ENCODE measurements at regions not wholly inside any gene's neighbourhood (a gene's known extent, or its start where the extent isn't known, plus 50 kb on each side); places are given as distances from the start of the nearest gene placed in this dataset.

DNA sequence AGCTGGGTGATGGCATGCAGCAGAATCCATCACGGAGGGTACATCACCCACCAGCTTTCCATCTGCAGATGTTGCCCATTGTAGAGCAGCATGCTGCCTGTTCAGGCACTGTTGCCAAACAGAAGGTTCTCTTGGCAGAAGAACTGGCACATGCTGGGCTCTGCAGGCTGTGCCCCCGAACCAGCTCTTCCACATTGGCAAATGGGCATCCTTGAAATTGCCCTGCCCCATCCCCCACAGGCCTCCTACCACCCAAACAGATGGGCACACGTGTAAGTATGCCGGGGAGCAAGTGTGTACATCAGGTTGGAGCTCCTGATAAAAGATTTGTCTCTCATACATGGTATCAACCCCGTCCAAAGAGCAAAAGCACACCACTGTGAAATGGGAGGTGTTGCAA is 220.3 kb upstream of the TAS2R1 start:
- FAIRE-seq (no peak), DNase-seq (ENCODE audit: low read depth, low spot score) (no peak)
- TF ChIP-seq, protein P1, sequence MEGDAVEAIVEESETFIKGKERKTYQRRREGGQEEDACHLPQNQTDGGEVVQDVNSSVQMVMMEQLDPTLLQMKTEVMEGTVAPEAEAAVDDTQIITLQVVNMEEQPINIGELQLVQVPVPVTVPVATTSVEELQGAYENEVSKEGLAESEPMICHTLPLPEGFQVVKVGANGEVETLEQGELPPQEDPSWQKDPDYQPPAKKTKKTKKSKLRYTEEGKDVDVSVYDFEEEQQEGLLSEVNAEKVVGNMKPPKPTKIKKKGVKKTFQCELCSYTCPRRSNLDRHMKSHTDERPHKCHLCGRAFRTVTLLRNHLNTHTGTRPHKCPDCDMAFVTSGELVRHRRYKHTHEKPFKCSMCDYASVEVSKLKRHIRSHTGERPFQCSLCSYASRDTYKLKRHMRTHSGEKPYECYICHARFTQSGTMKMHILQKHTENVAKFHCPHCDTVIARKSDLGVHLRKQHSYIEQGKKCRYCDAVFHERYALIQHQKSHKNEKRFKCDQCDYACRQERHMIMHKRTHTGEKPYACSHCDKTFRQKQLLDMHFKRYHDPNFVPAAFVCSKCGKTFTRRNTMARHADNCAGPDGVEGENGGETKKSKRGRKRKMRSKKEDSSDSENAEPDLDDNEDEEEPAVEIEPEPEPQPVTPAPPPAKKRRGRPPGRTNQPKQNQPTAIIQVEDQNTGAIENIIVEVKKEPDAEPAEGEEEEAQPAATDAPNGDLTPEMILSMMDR (optimal IDR thresholded peaks at IDR 0.05 in 1 of 3, IDR thresholded peaks at IDR 0.05 in 1 of 3, conservative IDR thresholded peaks at IDR 0.05 in 1 of 3; ENCODE audit: extremely low read depth in 1 of 3, insufficient read depth in 2 of 3, low read length in 3 of 3), result no peak
- TF ChIP-seq EZH2 (IDR thresholded peaks at IDR 0.05; ENCODE audit: low read length), result no peak
- Histone ChIP-seq H3K36me3 (ENCODE audit: control insufficient read depth in 2 of 2, extremely low read depth in 1 of 2, insufficient read depth in 2 of 2, low read length in 2 of 2) (no peaks in the 10 kb centered on the region), H3K79me2 (ENCODE audit: control insufficient read depth, insufficient read depth, low read length) (no peaks in the 10 kb centered on the region), H3K4me3 (ENCODE audit: control insufficient read depth in 2 of 3, extremely low read depth in 1 of 3, insufficient read depth in 2 of 3, low read depth in 1 of 3, low read length in 3 of 3) (no peak overlapping the region), H4K20me1 (ENCODE audit: control insufficient read depth, extremely low read depth, insufficient read depth, low read length) (no peaks in the 10 kb centered on the region), H3K27ac (ENCODE audit: control insufficient read depth, insufficient read depth, low read length) (no peak overlapping the region), H3K9me3 (ENCODE audit: control insufficient read depth, low read depth, low read length) (no peaks in the 10 kb centered on the region), H3K9ac (ENCODE audit: control insufficient read depth, extremely low read depth, insufficient read depth, low read length) (no peak overlapping the region), H3K9me1 (ENCODE audit: control insufficient read depth, extremely low read depth, insufficient read depth, low read length) (no peaks in the 10 kb centered on the region), H2AFZ (ENCODE audit: control insufficient read depth, low read length) (no peak overlapping the region), H3K4me2 (ENCODE audit: control insufficient read depth, extremely low read depth, insufficient read depth, low read depth, low read length) (no peak overlapping the region), H3K4me1 (ENCODE audit: control insufficient read depth, extremely low read depth, insufficient read depth, low read length) (no peaks in the 10 kb centered on the region), H3K27me3 (ENCODE audit: control insufficient read depth, extremely low read depth, insufficient read depth, low read length) (no peaks in the 10 kb centered on the region)
- dilution Hi-C loops (cut with MboI; ENCODE audit: extremely low pct_ligation_motif_present, low sequenced_read_pairs), result no loop called here

DNA sequence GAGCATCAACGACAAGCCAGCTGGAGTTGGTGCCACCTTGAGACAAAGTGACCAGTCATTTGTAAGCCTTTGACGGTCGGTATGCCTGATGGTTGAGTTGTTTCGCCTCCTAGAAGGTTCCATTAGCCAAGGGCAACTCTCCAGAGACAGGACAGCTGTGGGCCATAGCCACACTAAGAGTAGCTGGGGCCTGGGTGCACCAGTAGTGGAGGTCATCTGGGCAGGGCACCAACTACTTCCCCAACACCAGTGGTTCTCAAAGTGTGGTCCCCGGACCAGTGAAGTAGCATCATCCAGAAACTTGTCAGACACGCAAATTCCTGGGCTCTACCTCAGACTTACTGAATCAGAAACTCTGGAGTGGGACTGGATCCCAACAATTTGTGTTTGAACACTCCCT is 217.5 kb upstream of the TAS2R1 start:
- Histone ChIP-seq H3K27me3 (ENCODE audit: control insufficient read depth, extremely low read depth, insufficient read depth, low read length) (no peaks in the 10 kb centered on the region), H3K9ac (ENCODE audit: control insufficient read depth, extremely low read depth, insufficient read depth, low read length) (no peak overlapping the region), H3K4me1 (ENCODE audit: control insufficient read depth, extremely low read depth, insufficient read depth, low read length) (no peaks in the 10 kb centered on the region), H2AFZ (ENCODE audit: control insufficient read depth, low read length) (no peak overlapping the region), H3K36me3 (ENCODE audit: control insufficient read depth in 2 of 2, extremely low read depth in 1 of 2, insufficient read depth in 2 of 2, low read length in 2 of 2) (no peaks in the 10 kb centered on the region), H3K4me3 (ENCODE audit: control insufficient read depth in 2 of 3, extremely low read depth in 1 of 3, insufficient read depth in 2 of 3, low read depth in 1 of 3, low read length in 3 of 3) (no peak overlapping the region), H3K9me3 (ENCODE audit: control insufficient read depth, low read depth, low read length) (no peaks in the 10 kb centered on the region), H3K4me2 (ENCODE audit: control insufficient read depth, extremely low read depth, insufficient read depth, low read depth, low read length) (no peak overlapping the region), H3K79me2 (ENCODE audit: control insufficient read depth, insufficient read depth, low read length) (no peaks in the 10 kb centered on the region), H4K20me1 (ENCODE audit: control insufficient read depth, extremely low read depth, insufficient read depth, low read length) (no peaks in the 10 kb centered on the region), H3K9me1 (ENCODE audit: control insufficient read depth, extremely low read depth, insufficient read depth, low read length) (no peaks in the 10 kb centered on the region), H3K27ac (ENCODE audit: control insufficient read depth, insufficient read depth, low read length) (no peak overlapping the region)
- no peak for FAIRE-seq
- TF ChIP-seq, protein P1 (optimal IDR thresholded peaks at IDR 0.05 in 1 of 3, IDR thresholded peaks at IDR 0.05 in 1 of 3, conservative IDR thresholded peaks at IDR 0.05 in 1 of 3; ENCODE audit: extremely low read depth in 1 of 3, insufficient read depth in 2 of 3, low read length in 3 of 3), result no peak
- dilution Hi-C loops (cut with MboI; ENCODE audit: extremely low pct_ligation_motif_present, low sequenced_read_pairs), result no loop called here
- no peak for DNase-seq (ENCODE audit: low read depth, low spot score)
